Neural crest cell (in vitro differentiated cells): ENCODE measurements at regions not wholly inside any gene's neighbourhood (a gene's known extent, or its start where the extent isn't known, plus 50 kb on each side); places are given as distances from the start of the nearest gene placed in this dataset.

ENCODE experiments used
- DNase-seq: peaks from one replicate; pipeline ENCODE4 v3.0.0; 2021; ENCODE audit warnings: low read depth, mixed read lengths, low spot score
- H3K27ac Mint-ChIP-seq: one replicate; pipeline ENCODE4 v1.8.0; 2021; ENCODE audit warnings: mild to moderate bottlenecking, mixed read lengths; ENCODE audit not compliant: unreplicated experiment
- H3K27me3 Mint-ChIP-seq: 2 replicates; pipeline ENCODE4 v1.8.0; 2021; ENCODE audit warnings: low read depth, mild to moderate bottlenecking, mixed read lengths
- H3K36me3 Mint-ChIP-seq: 2 replicates; pipeline ENCODE4 v1.8.0; 2021; ENCODE audit warnings: low read depth, mild to moderate bottlenecking, mixed read lengths
- H3K4me1 Mint-ChIP-seq: 2 replicates; pipeline ENCODE4 v1.8.0; 2021; ENCODE audit warnings: mixed read lengths
- H3K4me3 Mint-ChIP-seq: one replicate; pipeline ENCODE4 v1.8.0; 2021; ENCODE audit warnings: mild to moderate bottlenecking, mixed read lengths
- H3K9me3 Mint-ChIP-seq: 2 replicates; pipeline ENCODE4 v1.8.0; 2021; ENCODE audit warnings: mixed read lengths
- CTCF ChIP-seq: fragments of 200-600 bp; sonication (generic); conservative IDR thresholded peaks from 2 replicates; pipeline ENCODE4 v1.5.0; 2021; ENCODE audit warnings: antibody characterized with exemption, mild to moderate bottlenecking

- Mint-ChIP-seq H3K4me3 (no peak overlapping the region), H3K9me3 (no peaks in the 10 kb centered on the region), H3K27ac (no peak overlapping the region), H3K4me1 (peaks cover 43% of the 10 kb centered on the region), H3K27me3 (peaks cover 3% of the 10 kb centered on the region), H3K36me3 (no peaks in the 10 kb centered on the region)
- no peak for DNase-seq
- no peak for TF ChIP-seq CTCF
Observed at GRCh38 chr12:4133636-4134447, 139.7 kb upstream of the CCND2 start.

- Mint-ChIP-seq H3K4me3 (no peak overlapping the region), H3K27me3 (peaks cover 3% of the 10 kb centered on the region), H3K27ac (no peak overlapping the region), H3K9me3 (no peaks in the 10 kb centered on the region), H3K4me1 (peaks cover 43% of the 10 kb centered on the region), H3K36me3 (no peaks in the 10 kb centered on the region)
- no peak for DNase-seq
- TF ChIP-seq CTCF, result no peak
Observed at GRCh38 chr12:4133029-4133428, 140.5 kb upstream of the CCND2 start.

- peaks cover 17% of the 10 kb centered on the region for H3K4me1 Mint-ChIP-seq
- H3K4me3 Mint-ChIP-seq, result no peak overlapping the region
- no peaks in the 10 kb centered on the region for H3K36me3 Mint-ChIP-seq
- no peak for TF ChIP-seq CTCF
- peaks cover 5% of the 10 kb centered on the region for H3K9me3 Mint-ChIP-seq
- no peaks in the 10 kb centered on the region for H3K27me3 Mint-ChIP-seq
- DNase-seq, result no peak
- no peak overlapping the region for H3K27ac Mint-ChIP-seq
Observed at GRCh38 chr12:4121506-4122020, 152.0 kb upstream of the CCND2 start.

GRCh38 chr12:4120316-4120917 is 153.1 kb upstream of the CCND2 start:
- DNase-seq, result no peak
- TF ChIP-seq CTCF, result no peak
- H3K9me3 Mint-ChIP-seq, result peaks cover 5% of the 10 kb centered on the region
- H3K27me3 Mint-ChIP-seq, result no peaks in the 10 kb centered on the region
- H3K4me1 Mint-ChIP-seq, result peaks cover 17% of the 10 kb centered on the region
- no peak overlapping the region for H3K4me3 Mint-ChIP-seq
- no peaks in the 10 kb centered on the region for H3K36me3 Mint-ChIP-seq
- H3K27ac Mint-ChIP-seq, result no peak overlapping the region

GRCh38 chr12:4119157-4119761 is 154.3 kb upstream of the CCND2 start:
- peaks cover 17% of the 10 kb centered on the region for H3K4me1 Mint-ChIP-seq
- no peaks in the 10 kb centered on the region for H3K36me3 Mint-ChIP-seq
- no peak for DNase-seq
- TF ChIP-seq CTCF, result no peak
- peaks cover 5% of the 10 kb centered on the region for H3K9me3 Mint-ChIP-seq
- H3K4me3 Mint-ChIP-seq, result no peak overlapping the region
- H3K27me3 Mint-ChIP-seq, result peaks cover 3% of the 10 kb centered on the region
- H3K27ac Mint-ChIP-seq, result no peak overlapping the region
